ENCODE measurements at regions not wholly inside any gene's neighbourhood (a gene's known extent, or its start where the extent isn't known, plus 50 kb on each side); places are given as distances from the start of the nearest gene placed in this dataset.

DNA sequence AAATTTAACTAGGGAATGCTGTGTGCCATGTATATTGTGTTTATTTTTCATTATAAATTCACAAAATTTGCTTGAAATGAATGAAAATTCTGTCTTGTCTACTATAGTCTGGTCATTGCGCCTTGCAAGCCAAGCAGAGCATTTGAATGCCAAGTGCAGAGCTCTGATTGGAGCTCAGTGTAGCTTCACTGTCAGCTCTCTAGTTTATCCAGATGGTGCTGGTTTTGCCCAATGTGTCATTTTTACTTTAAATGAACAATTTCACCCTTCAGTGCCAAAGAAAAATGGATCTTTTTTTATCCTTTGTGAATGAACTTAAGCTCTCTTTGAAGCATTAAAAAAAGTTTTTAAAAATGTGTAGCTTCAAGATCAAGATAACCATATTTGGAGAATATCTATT, 225.6 kb upstream of the CACNA2D1 start:
- TF ChIP-seq EZH2 (IDR thresholded peaks at IDR 0.05; ENCODE audit: low read length, unreplicated experiment) = no peak
- no peak for TF ChIP-seq CTCF (conservative IDR thresholded peaks at IDR 0.05; ENCODE audit: low read depth, low read length)
- TF ChIP-seq EZH2phosphoT487 (IDR thresholded peaks at IDR 0.05; ENCODE audit: borderline replicate concordance, low read length) = no peak

Measured in PC-3 (cell line).